WERI-Rb-1 (cell line): ENCODE measurements at regions not wholly inside any gene's neighbourhood (a gene's known extent, or its start where the extent isn't known, plus 50 kb on each side); places are given as distances from the start of the nearest gene placed in this dataset.
"Not testable (repeated sequence)": the region's sequence is repeated elsewhere in the genome, so short reads cannot be mapped to it uniquely, and the experiment has no call there.

Source experiments
- DNase-seq: peaks from one replicate; pipeline ENCODE4 v3.0.0-alpha.2; 2020
- H3K27ac ChIP-seq: fragments of 250-450 bp; sonication (Bioruptor Pico); 2 replicates; pipeline ENCODE4 v1.5.1; 2020; ENCODE audit warnings: mild to moderate bottlenecking, moderate library complexity
- H3K27me3 ChIP-seq: fragments of 250-450 bp; sonication (Bioruptor Pico); 2 replicates; pipeline ENCODE4 v1.5.1; 2021; ENCODE audit warnings: mild to moderate bottlenecking, low read depth, moderate library complexity; ENCODE audit not compliant: insufficient read depth, severe bottlenecking
- H3K36me3 ChIP-seq: fragments of 250-450 bp; sonication (Bioruptor Pico); 2 replicates; pipeline ENCODE4 v1.5.1; 2020; ENCODE audit warnings: mild to moderate bottlenecking, moderate library complexity
- H3K4me3 ChIP-seq: 2 replicates; pipeline ENCODE4 v1.5.1; 2011; ENCODE audit warnings: low read depth, mild to moderate bottlenecking, control low read depth, low read length
- H3K9me3 ChIP-seq: fragments of 250-450 bp; sonication (Bioruptor Pico); 2 replicates; pipeline ENCODE4 v1.5.1; 2021; ENCODE audit warnings: mild to moderate bottlenecking, moderate library complexity; ENCODE audit not compliant: severe bottlenecking
- TF ChIP-seq, protein P1 (sequence below): IDR thresholded peaks from 2 replicates; pipeline ENCODE4 v1.5.1; 2011; ENCODE audit warnings: low read depth, mild to moderate bottlenecking, control low read depth, inconsistent platforms, low read length

DNA sequence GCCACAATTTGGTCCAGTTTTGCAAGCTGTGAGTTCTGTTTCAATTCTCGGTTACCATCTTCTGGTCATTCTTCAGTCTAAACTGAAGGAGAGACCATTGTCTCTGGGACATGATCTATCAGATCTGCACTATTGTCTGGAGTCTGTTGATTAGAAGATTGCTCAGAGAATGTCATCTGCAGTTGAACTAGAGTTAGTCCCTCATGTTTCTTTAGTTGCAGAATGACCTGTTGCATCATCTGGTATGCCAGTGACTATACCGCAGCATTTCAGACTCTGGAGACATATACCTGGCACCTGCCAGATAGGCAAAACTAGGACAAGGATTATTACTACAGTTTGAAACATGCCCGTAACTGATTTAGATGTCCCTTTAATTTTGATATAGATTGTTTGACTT lies 194.8 kb downstream of the LRRC70 start:
- TF ChIP-seq, protein P1, sequence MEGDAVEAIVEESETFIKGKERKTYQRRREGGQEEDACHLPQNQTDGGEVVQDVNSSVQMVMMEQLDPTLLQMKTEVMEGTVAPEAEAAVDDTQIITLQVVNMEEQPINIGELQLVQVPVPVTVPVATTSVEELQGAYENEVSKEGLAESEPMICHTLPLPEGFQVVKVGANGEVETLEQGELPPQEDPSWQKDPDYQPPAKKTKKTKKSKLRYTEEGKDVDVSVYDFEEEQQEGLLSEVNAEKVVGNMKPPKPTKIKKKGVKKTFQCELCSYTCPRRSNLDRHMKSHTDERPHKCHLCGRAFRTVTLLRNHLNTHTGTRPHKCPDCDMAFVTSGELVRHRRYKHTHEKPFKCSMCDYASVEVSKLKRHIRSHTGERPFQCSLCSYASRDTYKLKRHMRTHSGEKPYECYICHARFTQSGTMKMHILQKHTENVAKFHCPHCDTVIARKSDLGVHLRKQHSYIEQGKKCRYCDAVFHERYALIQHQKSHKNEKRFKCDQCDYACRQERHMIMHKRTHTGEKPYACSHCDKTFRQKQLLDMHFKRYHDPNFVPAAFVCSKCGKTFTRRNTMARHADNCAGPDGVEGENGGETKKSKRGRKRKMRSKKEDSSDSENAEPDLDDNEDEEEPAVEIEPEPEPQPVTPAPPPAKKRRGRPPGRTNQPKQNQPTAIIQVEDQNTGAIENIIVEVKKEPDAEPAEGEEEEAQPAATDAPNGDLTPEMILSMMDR = no peak
- H3K4me3 ChIP-seq = no peak overlapping the region

DNA sequence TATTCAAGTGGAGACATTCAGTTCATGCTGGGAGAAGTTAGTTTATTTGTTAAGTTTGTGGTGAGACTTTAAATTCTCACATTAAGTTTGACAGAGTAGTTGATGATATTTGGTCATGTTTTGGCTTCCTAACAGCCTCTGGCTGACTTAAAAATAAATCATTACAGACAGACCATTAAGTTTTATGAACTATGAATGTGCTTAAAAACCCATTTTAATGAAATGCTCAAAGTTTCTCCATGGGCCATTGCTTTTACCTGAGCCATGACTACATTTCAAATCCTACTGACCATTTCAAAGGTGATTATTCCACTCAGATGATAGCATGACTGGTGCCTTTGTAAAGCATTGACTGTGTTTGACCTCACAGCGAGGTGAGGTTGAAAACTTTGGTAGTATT lies 192.7 kb downstream of the LRRC70 start:
- Histone ChIP-seq H3K9me3 (no peaks in the 10 kb centered on the region), H3K4me3 (no peak overlapping the region), H3K27me3 (no peaks in the 10 kb centered on the region), H3K36me3 (no peaks in the 10 kb centered on the region), H3K27ac (no peak overlapping the region)
- DNase-seq = no peak
- TF ChIP-seq, protein P1 = no peak

More for the DNA sequence above, 194.8 kb downstream of the LRRC70 start:
- Histone ChIP-seq H3K27me3 (no peaks in the 10 kb centered on the region), H3K36me3 (no peaks in the 10 kb centered on the region), H3K27ac (no peak overlapping the region), H3K9me3 (no peaks in the 10 kb centered on the region)
- DNase-seq = no peak

DNA sequence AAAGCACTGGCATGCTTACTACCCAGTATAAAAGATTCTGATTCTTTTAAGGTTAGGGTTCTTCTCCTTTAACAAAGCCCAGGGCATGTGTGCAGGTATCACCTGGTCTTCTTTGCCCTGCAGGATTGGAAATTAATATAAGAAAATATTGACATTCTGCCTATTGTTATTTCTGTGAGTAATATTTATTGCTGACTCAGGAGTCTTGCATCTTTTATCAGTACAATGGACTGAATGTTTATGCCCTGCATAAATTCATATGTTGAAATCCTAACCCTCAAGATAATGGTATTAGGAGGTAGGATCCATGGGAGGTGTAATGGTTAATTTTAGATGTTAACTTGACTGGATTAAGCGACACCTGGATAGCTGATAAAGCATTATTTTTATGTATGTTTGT lies 189.0 kb downstream of the LRRC70 start:
- H3K36me3 ChIP-seq = no peaks in the 10 kb centered on the region
- no peaks in the 10 kb centered on the region for H3K27me3 ChIP-seq
- no peak for DNase-seq
- H3K27ac ChIP-seq = no peak overlapping the region
- H3K4me3 ChIP-seq = no peak overlapping the region
- TF ChIP-seq, protein P1 = no peak
- H3K9me3 ChIP-seq = no peaks in the 10 kb centered on the region

DNA sequence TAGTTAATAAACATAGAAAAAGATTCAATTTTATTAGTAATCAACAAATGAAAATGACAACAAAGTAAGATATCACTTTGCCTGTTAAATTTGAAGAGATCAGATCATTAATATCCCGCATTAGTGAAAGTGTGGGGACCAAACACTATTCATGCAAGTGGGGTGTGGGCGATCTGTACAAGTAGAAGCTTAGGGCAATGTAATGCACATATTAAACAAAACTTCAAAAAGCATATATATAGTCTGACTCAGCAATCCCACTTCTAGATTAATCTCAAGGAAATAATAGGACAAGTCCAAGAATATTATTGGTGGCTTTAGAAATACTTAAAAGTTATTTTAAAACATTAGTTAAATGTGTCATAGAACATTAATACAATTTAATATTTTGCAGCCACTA lies 188.5 kb downstream of the LRRC70 start:
- Histone ChIP-seq H3K27me3 (no peaks in the 10 kb centered on the region), H3K4me3 (no peak overlapping the region), H3K9me3 (no peaks in the 10 kb centered on the region), H3K36me3 (no peaks in the 10 kb centered on the region), H3K27ac (no peak overlapping the region)
- no peak for DNase-seq
- TF ChIP-seq, protein P1 = no peak

DNA sequence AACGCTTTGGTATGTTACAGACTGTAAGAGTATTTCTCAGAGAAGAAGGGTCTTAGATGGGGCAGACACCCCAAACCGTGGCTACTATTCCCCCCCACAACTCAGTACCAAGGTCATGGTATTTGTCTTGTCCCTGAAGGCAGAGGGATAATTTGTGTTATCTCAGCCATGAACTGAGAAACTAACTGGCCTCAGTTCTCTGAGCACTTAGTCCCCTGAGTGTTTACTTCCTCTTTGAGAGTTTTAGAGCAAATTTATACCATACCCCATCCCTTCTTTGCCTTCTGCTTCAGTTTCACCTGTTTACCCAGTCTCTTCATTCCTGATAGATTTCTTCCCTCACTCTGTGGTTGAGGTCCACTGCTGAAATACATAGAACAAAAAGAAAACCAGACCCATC lies 183.9 kb downstream of the LRRC70 start:
- Histone ChIP-seq H3K4me3 (no peak overlapping the region), H3K9me3 (no peaks in the 10 kb centered on the region), H3K36me3 (no peaks in the 10 kb centered on the region), H3K27me3 (peaks cover 5% of the 10 kb centered on the region), H3K27ac (no peak overlapping the region)
- no peak for DNase-seq
- TF ChIP-seq, protein P1 = no peak

DNA sequence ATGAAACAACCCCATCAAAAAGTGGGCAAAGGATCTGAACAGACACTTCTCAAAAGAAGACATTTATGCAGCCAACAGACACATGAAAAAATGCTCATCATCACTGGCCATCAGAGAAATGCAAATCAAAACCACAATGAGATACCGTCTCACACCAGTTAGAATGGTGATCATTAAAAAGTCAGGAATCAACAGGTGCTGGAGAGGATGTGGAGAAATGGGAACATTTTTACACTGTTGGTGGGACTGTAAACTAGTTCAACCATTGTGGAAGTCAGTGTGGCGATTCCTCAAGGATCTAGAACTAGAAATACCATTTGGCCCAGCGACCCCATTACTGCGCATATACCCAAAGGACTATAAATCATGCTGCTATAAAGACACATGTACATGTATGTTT lies 179.1 kb downstream of the LRRC70 start:
- not testable (repeated sequence) for H3K27me3 ChIP-seq, DNase-seq, H3K9me3 ChIP-seq, H3K27ac ChIP-seq, H3K36me3 ChIP-seq, H3K4me3 ChIP-seq

DNA sequence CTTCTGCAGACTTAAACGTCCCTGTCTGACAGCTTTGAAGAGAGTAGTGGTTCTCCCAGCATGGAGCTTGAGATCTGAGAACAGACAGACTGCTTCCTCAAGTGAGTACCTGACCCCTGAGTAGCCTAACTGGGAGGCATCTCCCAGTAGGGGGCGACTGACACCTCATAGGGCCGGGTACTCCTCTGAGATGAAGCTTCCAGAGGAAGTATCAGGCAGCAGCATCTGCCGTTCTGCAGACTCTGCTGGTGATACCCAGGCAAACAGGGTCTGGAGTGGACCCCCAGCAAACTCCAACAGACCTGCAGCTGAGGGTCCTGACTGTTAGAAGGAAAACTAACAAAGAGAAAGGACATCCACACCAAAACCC lies 174.4 kb downstream of the LRRC70 start:
- not testable (repeated sequence) for DNase-seq, H3K27ac ChIP-seq, H3K9me3 ChIP-seq, H3K27me3 ChIP-seq, H3K36me3 ChIP-seq, H3K4me3 ChIP-seq

DNA sequence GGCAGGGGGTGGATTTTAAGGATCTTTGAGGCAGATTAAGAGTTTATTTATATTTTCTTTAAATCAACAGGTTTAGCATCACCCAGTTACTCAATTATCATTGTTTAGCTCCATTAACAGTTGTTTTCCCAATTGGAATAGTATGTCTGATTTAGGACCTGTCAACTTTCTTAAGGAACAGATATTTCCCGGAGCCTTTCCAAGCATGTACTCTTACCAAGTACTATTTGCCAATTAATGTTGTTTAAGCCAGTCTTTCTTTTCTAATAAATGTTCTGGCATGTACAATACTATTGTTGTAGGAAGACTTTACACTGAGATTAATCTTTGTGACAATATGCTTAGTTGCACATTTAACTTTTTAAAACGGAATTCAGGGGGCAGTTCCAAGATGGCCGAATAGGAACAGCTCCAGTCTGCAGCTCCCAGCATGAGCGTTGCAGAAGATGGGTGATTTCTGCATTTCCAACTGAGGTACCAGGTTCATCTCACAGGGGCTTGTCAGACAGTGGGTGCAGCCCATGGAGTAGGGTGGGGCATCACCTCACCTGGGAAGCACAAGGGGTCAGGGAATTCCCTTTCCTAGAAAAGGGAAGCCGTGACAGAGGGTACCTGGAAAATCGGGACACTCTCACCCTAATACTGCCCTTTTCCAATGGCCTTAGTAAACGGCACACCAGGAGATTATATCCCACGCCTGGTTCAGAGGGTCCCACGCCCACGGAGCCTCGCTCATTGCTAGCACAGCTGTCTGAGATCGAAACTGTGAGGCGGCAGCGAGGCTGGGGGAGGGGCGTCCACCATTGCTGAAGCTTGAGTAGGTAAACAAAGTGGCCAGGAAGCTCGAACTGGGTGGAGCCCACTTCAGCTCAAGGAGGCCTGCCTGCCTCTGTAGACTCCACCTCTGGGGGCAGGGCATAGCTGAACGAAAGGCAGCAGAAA lies 173.7 kb downstream of the LRRC70 start:
- H3K27ac ChIP-seq = not testable (repeated sequence)

More for the DNA sequence above, 173.7 kb downstream of the LRRC70 start:
- not testable (repeated sequence) for H3K9me3 ChIP-seq, H3K27me3 ChIP-seq, DNase-seq, H3K4me3 ChIP-seq, H3K36me3 ChIP-seq
